GM12878 (cell line): ENCODE measurements at regions not wholly inside any gene's neighbourhood (a gene's known extent, or its start where the extent isn't known, plus 50 kb on each side); places are given as distances from the start of the nearest gene placed in this dataset.

ENCODE experiments used
- ATAC-seq: fragments of 200-7000 bp; cut with Tn5 transposase; 3 replicates; pipeline ENCODE4 v1.9.1; 2020; ENCODE audit warnings: mild to moderate bottlenecking, moderate library complexity
- BruUV-seq: library from RNA; stranded (reverse); fragments of 400-500 nt; replicated peaks from 2 replicates; lab custom pipeline; 2021; lab: Mats Ljungman, UMichigan
- CTCF ChIA-PET: fragments of 300-600 bp; sonication (Branson Sonifier 250); formaldehyde crosslinking; extraction: SDS; loops from one replicate; lab custom pipeline; 2021; ENCODE audit warnings: inconsistent platforms; lab: Yijun Ruan, JAX
- POLR2A ChIA-PET: fragments of 350-600 bp; formaldehyde crosslinking; extraction: SDS; loops from one replicate; lab custom pipeline; 2021; ENCODE audit warnings: inconsistent platforms; lab: Charles Lee
- RAD21 ChIA-PET: fragments of 300-600 bp; sonication (Branson Sonifier 250); formaldehyde crosslinking; loops from one replicate; lab custom pipeline; 2023; ENCODE audit warnings: antibody characterized with exemption; ENCODE audit not compliant: unreplicated experiment; lab: Charles Lee
- SMC1A ChIA-PET: fragments of 300-600 bp; sonication (Branson Sonifier 250); formaldehyde crosslinking; loops from one replicate; lab custom pipeline; 2023; ENCODE audit not compliant: unreplicated experiment, uncharacterized antibody; lab: Charles Lee
- DNase-seq: peaks from one replicate; pipeline ENCODE4 v3.0.0-alpha.2; 2011; ENCODE audit warnings: low read depth, low spot score
- FAIRE-seq: peaks from 3 replicates; lab custom pipeline; 2011; peaks lifted over from hg19 to GRCh38; lab: Jason Lieb, UNC
- H2AFZ ChIP-seq: 2 replicates; pipeline ENCODE4 v1.6.0; 2011; ENCODE audit warnings: low read depth, low read length, control low read depth; ENCODE audit not compliant: control insufficient read depth
- H3K27ac ChIP-seq: 2 replicates; pipeline ENCODE4 v1.5.1; 2011; ENCODE audit warnings: control low read depth; ENCODE audit not compliant: control insufficient read depth, insufficient read depth
- H3K27me3 ChIP-seq, 2 experiments: replicated peaks in 1 of 2; 2 replicates each; pipeline versions ENCODE4 v1.6.0 to v1.6.1; 2011; ENCODE audit warnings: low read length in 1 of 2; ENCODE audit not compliant: control insufficient read depth in 2 of 2, insufficient read depth in 2 of 2
- H3K36me3 ChIP-seq, 2 experiments: 2 replicates each; pipeline ENCODE4 v1.5.1; 2011; ENCODE audit warnings: low read length in 1 of 2; ENCODE audit not compliant: control insufficient read depth in 2 of 2, insufficient read depth in 2 of 2
- H3K4me1 ChIP-seq: 2 replicates; pipeline ENCODE4 v1.6.1; 2011; ENCODE audit warnings: mild to moderate bottlenecking, low read length, moderate library complexity, mixed read lengths; ENCODE audit not compliant: control insufficient read depth, insufficient read depth
- H3K4me2 ChIP-seq: 2 replicates; pipeline ENCODE4 v1.6.0; 2011; ENCODE audit warnings: control low read depth; ENCODE audit not compliant: control insufficient read depth, insufficient read depth
- H3K4me3 ChIP-seq: fragments of 200-600 bp; sonication (generic); 2 replicates; pipeline ENCODE4 v1.5.1; 2016
- H3K79me2 ChIP-seq: 2 replicates; pipeline ENCODE4 v1.6.0; 2011; ENCODE audit warnings: low read length; ENCODE audit not compliant: control insufficient read depth, insufficient read depth
- H3K9ac ChIP-seq: 2 replicates; pipeline ENCODE4 v1.8.0; 2011; ENCODE audit warnings: low read length, control low read depth, mixed read lengths; ENCODE audit not compliant: control insufficient read depth, insufficient read depth
- H3K9me3 ChIP-seq: replicated peaks from 3 replicates; pipeline ENCODE4 v1.5.1; 2011; ENCODE audit warnings: mild to moderate bottlenecking, low read length; ENCODE audit not compliant: control insufficient read depth, insufficient read depth
- H4K20me1 ChIP-seq: 2 replicates; pipeline ENCODE4 v1.6.0; 2011; ENCODE audit not compliant: control insufficient read depth, insufficient read depth
- CBX5 ChIP-seq: sonication (generic); IDR thresholded peaks from 2 replicates; pipeline ENCODE4 v1.6.1; 2016; ENCODE audit warnings: low read depth, moderate library complexity, mild to moderate bottlenecking, inconsistent platforms
- NFYA ChIP-seq: IDR thresholded peaks from 2 replicates; pipeline ENCODE4 v1.6.1; 2011; ENCODE audit warnings: low read depth, mild to moderate bottlenecking, low read length, improper control_type of control experiment, borderline replicate concordance
- NFYB ChIP-seq: IDR thresholded peaks from 2 replicates; pipeline ENCODE4 v1.6.1; 2011; ENCODE audit warnings: low read depth, mild to moderate bottlenecking, low read length, improper control_type of control experiment, moderate library complexity; ENCODE audit not compliant: insufficient read depth
- NRF1 ChIP-seq: conservative IDR thresholded peaks from 2 replicates; pipeline ENCODE4 v1.6.1; 2011; ENCODE audit warnings: mild to moderate bottlenecking, low read depth, low read length, improper control_type of control experiment
- SUPT20H ChIP-seq: IDR thresholded peaks from 2 replicates; pipeline ENCODE4 v1.6.1; 2011; ENCODE audit warnings: low read depth, mild to moderate bottlenecking, low read length, moderate library complexity, borderline replicate concordance; ENCODE audit not compliant: control insufficient read depth
- ZBTB40 ChIP-seq: fragments of 450-650 bp; IDR thresholded peaks from 2 replicates; pipeline ENCODE4 v1.6.1; 2016; ENCODE audit warnings: mild to moderate bottlenecking, moderate library complexity, borderline replicate concordance
- ZSCAN29 ChIP-seq: fragments of 450-650 bp; IDR thresholded peaks from 2 replicates; pipeline ENCODE4 v1.6.1; 2017; ENCODE audit warnings: mild to moderate bottlenecking, moderate library complexity
- WGBS: methylation state at CpG from one replicate; pipeline ENCODE4 v1.1.6; 2016; ENCODE audit warnings: low lambda C conversion rate; ENCODE audit not compliant: insufficient replicate concordance, insufficient coverage; ENCODE audit errors: missing lambda C conversion rate; 5-methylcytosine and 5-hydroxymethylcytosine counted together
- in situ Hi-C: fragments of 300-500 bp; cut with MboI; formaldehyde crosslinking; loops from 9 replicates; pipeline ENCODE4 v1.14.3; 2018; ENCODE audit warnings: mixed read lengths
- intact Hi-C: fragments of 100-400 bp; cut with micrococcal nuclease; formaldehyde crosslinking; loops from one replicate; pipeline ENCODE4 v1.14.2; 2022; ENCODE audit not compliant: unreplicated experiment

DNA sequence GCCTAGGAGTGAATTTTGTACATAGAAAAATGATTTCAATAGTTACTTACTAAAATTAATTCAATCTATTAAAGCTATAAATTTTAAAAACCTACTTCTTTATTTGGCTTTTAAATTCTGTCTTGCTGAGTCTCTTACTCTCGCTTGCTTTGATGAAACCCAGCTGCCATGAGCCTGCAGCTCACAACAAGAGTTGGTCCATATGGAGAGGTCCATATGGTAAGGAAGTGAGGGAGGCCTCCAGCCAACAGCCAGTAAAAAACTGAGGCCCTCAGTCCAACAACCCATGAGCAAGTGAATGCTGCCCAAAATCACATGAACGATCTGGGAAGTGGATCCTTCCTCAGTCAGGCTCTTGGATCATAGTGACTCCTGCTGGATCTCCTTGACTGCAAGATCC lies 89.9 kb upstream of the CXADR start:
- no peak overlapping the region for H3K4me2 ChIP-seq
- 0% methylated on average over 2 of the region's 2 CpGs for WGBS
- no peaks in the 10 kb centered on the region; the same call in 2 of the 3 replicates for H3K9me3 ChIP-seq
- H3K36me3 ChIP-seq: no peaks in the 10 kb centered on the region
- H3K27me3 ChIP-seq: no peaks in the 10 kb centered on the region
- DNase-seq: no peak
- no peak for FAIRE-seq
- intact Hi-C loops (no loop called here), in situ Hi-C loops (no loop called here)
- ATAC-seq: no peak
- no peaks in the 10 kb centered on the region for H4K20me1 ChIP-seq
- TF ChIP-seq NFYB (no peak), SUPT20H (no peak), NRF1 (no peak), ZBTB40 (no peak), CBX5 (no peak), NFYA (no peak), ZSCAN29 (no peak)
- no peak overlapping the region for H2AFZ ChIP-seq
- H3K9ac ChIP-seq: no peak overlapping the region
- ChIA-PET RAD21 (no interaction called here), POLR2A (no interaction called here), SMC1A (interaction anchor here (0.6 kb wide), 1 partner anchor 34 kb away, joined by 3 read pairs; no protein-coding TSS in a partner anchor), CTCF (interaction anchor here (1.2 kb wide), 1 partner anchor 36 kb away, joined by 5 read pairs; no protein-coding TSS in a partner anchor)
- no peaks in the 10 kb centered on the region for H3K79me2 ChIP-seq
- H3K4me1 ChIP-seq: peaks cover 4% of the 10 kb centered on the region
- no TSS peak for BruUV-seq
- no peak overlapping the region for H3K4me3 ChIP-seq
- no peak overlapping the region for H3K27ac ChIP-seq
